ENCODE measurements at regions not wholly inside any gene's neighbourhood (a gene's known extent, or its start where the extent isn't known, plus 50 kb on each side); places are given as distances from the start of the nearest gene placed in this dataset.

GRCh38 chr3:150074277-150074676 lies 103.6 kb upstream of the PFN2 start:
- intact Hi-C loops (cut with micrococcal nuclease): no loop called here
- DNase-seq (ENCODE audit: low read depth, low spot score): no peak
- no TSS peak for BruUV-seq (replicated peaks)

More at GRCh38 chr3:150074277-150074676, 103.6 kb upstream of the PFN2 start:
- Histone ChIP-seq H3K4me3 (replicated peaks in 1 of 2; ENCODE audit: low read depth in 1 of 2, low read length in 2 of 2) (no peak overlapping the region), H3K4me2 (ENCODE audit: low read length) (no peak overlapping the region), H3K9ac (ENCODE audit: low read length) (no peak overlapping the region), H3K4me1 (ENCODE audit: control insufficient read depth in 1 of 2, insufficient read depth in 2 of 2, low read length in 2 of 2) (no peaks in the 10 kb centered on the region), H3K36me3 (ENCODE audit: control insufficient read depth in 1 of 2, insufficient read depth in 2 of 2, low read length in 2 of 2) (no peaks in the 10 kb centered on the region), H3K9me3 (ENCODE audit: control insufficient read depth in 1 of 2, insufficient read depth in 1 of 2, low read depth in 1 of 2, low read length in 2 of 2) (no peaks in the 10 kb centered on the region), H2AFZ (ENCODE audit: low read depth, low read length, poor library complexity, severe bottlenecking) (no peak overlapping the region), H4K20me1 (ENCODE audit: insufficient read depth) (no peaks in the 10 kb centered on the region), H3K27ac (ENCODE audit: low read depth, low read length) (no peak overlapping the region), H3K79me2 (ENCODE audit: insufficient read depth, low read length) (no peaks in the 10 kb centered on the region), H3K9me2 (ENCODE audit: insufficient read depth) (no peaks in the 10 kb centered on the region), H3K27me3 (ENCODE audit: insufficient read depth, low read length) (peaks cover 25% of the 10 kb centered on the region; the same call in 1 of the 2 replicates)
- TF ChIP-seq TCF7L2 (IDR thresholded peaks at IDR 0.05; ENCODE audit: borderline replicate concordance, extremely low read depth, insufficient read depth, insufficient read length): no peak
- no peak for TF ChIP-seq ZFX (IDR thresholded peaks at IDR 0.05)
- TF ChIP-seq ZNF274 (IDR thresholded peaks at IDR 0.05; ENCODE audit: low read depth, low read length): no peak
- TF ChIP-seq ELF1 (IDR thresholded peaks at IDR 0.05; ENCODE audit: borderline replicate concordance, low read depth): no peak
- no peak for TF ChIP-seq SIN3A (IDR thresholded peaks at IDR 0.05; ENCODE audit: low read depth)
- TF ChIP-seq EZH2 (IDR thresholded peaks at IDR 0.05): no peak
- no peak for TF ChIP-seq EGR1 (IDR thresholded peaks at IDR 0.05; ENCODE audit: low read depth)
- no peak for TF ChIP-seq MAX (IDR thresholded peaks at IDR 0.05)
- TF ChIP-seq REST (IDR thresholded peaks at IDR 0.05; ENCODE audit: low read depth): no peak
- no peak for TF ChIP-seq CTCF (IDR thresholded peaks at IDR 0.05 in 2 of 3, conservative IDR thresholded peaks at IDR 0.05 in 1 of 3; ENCODE audit: borderline replicate concordance in 1 of 3, insufficient read depth in 1 of 3, low read depth in 2 of 3, low read length in 2 of 3)
- TF ChIP-seq ATF3 (IDR thresholded peaks at IDR 0.05): no peak
- TF ChIP-seq RAD21 (IDR thresholded peaks at IDR 0.05; ENCODE audit: low read depth): no peak
- no peak for TF ChIP-seq JUND (IDR thresholded peaks at IDR 0.05)
- no peak for TF ChIP-seq FOSL1 (IDR thresholded peaks at IDR 0.05; ENCODE audit: low read depth)
- no peak for TF ChIP-seq SP1 (IDR thresholded peaks at IDR 0.05; ENCODE audit: low read depth)
- TF ChIP-seq POLR2A (IDR thresholded peaks at IDR 0.05; ENCODE audit: borderline replicate concordance, extremely low read depth, insufficient read depth, insufficient read length): no peak
- TF ChIP-seq YY1 (IDR thresholded peaks at IDR 0.05; ENCODE audit: extremely low read depth, insufficient replicate concordance, low read depth, low read length): no peak
- no peak for TF ChIP-seq POLR2AphosphoS5 (IDR thresholded peaks at IDR 0.05; ENCODE audit: low read depth, low read length)
- TF ChIP-seq EZH2phosphoT487 (IDR thresholded peaks at IDR 0.05; ENCODE audit: borderline replicate concordance): no peak
- TF ChIP-seq CEBPB (IDR thresholded peaks at IDR 0.05; ENCODE audit: low read depth): no peak
- ChIA-PET CTCF (no interaction called here), POLR2A (no interaction called here), RAD21 (ENCODE audit: low non-redundant PET in 1 of 2, low total read pairs in 2 of 2, uncharacterized antibody in 2 of 2, unreplicated experiment in 2 of 2) (no interaction called here)
- no peak for ATAC-seq

Data from HCT116 (cell line).